HG03378 (cell line): ENCODE measurements at regions not wholly inside any gene's neighbourhood (a gene's known extent, or its start where the extent isn't known, plus 50 kb on each side); places are given as distances from the start of the nearest gene placed in this dataset.
"Not testable (repeated sequence)": the region's sequence is repeated elsewhere in the genome, so short reads cannot be mapped to it uniquely, and the experiment has no call there.

Experiments used
- ATAC-seq: cut with Tn5 transposase; IDR thresholded peaks from one replicate; pipeline ENCODE4 v1.9.1; 2021; ENCODE audit warnings: mild to moderate bottlenecking, moderate library complexity; ENCODE audit not compliant: unreplicated experiment

DNA sequence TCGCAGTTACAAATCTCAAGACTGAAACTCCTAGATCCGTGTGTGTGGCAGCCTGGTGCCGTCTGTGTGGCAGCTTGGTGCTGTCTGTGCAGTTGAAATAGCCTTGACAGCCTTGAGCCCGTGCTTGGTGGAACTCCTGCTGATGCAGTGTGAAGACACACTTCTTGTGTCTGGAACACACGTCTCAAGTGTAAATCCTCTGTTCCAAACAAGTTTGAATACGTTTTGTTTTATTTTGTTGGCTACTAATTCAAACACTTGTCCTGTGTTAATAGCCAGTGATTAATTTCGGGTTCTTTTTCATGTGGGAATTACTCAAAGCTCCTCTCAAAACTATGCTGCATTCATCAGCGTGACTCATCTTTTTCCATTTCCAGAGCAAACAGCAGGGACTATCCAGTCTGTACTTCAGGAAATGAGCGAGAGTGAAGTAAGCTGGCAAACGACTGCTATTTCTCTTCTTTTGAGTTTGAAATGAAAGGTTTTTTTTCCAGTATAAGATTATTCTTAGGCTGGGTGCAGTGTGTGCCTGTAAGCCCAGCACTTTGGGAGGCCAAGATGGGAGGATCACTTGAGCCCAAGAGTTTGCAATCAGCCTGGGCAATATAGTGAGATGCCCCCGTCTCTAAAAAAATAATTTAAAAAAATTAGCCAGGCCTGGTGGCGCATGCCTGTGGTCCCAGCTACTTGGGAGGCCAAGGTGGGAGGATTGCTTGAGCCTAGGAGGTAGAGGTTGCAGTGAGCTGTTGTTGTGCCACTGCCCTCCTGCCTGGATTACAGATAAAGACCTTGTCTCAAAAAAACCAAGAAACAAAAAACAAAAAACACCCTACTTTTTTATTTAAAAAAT, 152.9 kb downstream of the SPP2 start:
- ATAC-seq = no peak

DNA sequence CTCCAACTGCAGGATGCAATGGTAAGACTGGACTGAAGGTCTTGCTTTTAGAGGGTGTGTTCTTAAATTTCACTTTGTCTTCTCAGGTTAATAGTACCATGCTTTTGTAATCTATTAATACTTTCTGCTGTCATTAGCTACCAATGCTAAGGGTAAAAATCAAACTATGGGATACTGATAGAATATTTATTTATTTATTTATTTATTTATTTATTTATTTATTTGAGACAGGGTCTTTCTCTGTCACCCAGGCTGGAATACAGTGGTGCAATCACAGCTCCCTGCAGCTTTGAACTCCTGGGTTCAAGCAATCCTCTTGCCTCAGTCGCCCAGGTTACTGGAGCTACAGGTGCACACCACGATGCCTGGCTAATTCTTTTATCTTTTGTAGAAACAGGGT, 152.1 kb downstream of the SPP2 start:
- ATAC-seq = no peak

DNA sequence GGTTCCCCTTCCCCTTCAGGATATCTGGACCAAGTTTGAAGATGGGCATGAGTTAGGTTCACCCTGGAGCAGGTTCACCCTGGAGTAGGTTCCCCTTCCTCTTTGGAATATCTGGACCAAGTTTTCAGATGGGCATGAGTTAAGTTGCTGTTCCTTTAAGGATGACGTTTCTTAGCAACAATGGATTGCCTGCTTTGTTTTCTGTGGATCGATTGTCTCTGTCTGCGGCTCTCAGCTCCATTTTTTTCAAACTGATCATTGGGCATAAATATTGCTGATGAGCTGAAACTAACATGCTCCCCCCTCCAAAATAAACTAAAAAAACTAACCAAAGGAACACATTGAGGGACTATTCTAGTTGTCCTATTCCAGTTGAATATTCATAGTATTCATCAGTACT, 149.5 kb downstream of the SPP2 start:
- ATAC-seq = no peak

DNA sequence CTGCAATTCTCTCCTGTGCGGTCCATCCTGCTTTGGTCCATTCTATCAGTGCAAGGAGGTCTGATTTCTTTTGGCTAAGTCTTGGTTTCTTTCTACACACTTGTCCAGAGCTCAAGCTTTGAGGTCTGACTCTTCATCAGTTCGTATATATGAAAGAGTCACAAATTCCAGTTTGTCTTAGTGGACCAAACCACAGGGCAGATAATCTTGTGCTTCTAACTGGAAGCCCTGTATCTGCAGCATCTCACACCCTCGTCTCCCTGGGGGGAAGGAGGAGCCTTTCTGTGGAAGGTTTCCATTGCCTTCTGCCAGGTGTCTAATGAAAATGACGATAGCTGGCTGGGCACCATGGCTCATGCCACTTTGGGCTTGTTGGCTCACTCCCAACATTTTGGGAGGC, 148.5 kb downstream of the SPP2 start:
- no peak for ATAC-seq

DNA sequence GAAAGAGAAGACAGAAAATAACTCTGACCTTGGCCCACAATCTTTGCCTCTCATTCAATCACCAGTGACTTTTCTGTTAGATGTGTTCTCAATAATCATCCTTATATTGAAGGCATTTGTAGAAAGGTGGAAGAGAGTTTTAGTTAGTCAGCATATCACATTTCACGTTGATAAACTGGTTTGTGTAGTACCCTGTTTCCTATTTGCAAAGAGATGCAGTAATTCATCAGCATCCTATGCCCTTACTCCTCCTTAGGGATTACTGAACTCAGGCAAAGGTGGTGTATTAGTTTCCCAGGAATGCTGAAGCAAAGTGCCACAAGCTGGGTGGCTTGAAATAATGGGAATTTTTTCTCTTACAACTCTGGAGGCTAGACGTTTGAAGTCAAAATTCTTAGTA, 145.0 kb downstream of the SPP2 start:
- ATAC-seq = no peak

DNA sequence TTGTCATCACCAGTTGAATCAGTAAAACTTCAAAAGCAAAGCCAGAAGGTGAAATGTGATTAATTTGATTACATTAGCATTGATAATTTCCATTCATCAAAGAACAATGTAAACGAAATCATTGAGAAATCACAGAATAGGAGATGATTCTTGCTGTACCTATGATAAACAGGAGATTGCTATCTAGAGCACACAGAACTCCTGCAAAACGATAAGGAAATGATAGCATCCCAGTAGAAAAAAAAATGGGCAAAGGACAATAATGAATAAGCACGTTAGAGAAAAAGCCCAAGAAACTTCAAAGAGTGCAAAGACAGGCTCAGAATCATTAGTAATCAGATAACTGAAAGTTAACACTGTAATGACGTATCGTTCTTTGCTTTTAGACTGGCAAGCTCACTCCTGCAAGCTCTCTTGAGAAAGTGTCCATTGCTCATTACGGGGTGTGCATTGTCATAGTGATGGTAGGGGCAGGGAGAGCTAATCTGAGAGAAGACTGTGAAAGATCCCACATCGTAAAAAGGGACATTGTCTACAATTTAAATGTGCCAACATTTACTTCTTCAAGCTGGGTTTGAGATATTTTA, 143.6 kb downstream of the SPP2 start:
- no peak for ATAC-seq

DNA sequence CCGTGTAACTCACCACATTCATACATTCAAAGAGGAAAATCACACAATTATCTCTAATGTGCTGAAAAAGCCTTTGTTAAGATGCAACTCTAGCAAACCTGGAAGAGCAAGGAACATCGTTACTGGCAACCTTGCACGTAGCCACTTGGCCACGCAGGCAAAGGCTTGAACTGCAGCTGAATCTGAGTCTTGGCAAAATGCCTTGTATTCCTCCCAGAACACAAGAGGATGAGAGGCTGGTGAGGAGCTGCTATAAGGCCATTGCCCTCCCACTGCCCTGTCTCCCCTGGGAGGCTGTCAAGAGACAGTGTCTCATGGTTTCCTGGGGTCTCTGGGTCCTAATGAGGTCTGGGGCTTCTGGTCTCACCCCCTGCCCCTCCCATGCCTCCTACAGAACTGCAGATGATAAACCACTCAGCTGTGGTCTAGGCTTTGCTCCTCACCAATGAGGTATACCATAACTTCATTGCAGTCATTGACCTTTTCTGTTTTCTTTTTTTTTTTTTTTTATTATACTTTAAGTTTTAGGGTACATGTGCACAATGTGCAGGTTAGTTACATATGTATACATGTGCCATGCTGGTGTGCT, 141.4 kb downstream of the SPP2 start:
- ATAC-seq = no peak

DNA sequence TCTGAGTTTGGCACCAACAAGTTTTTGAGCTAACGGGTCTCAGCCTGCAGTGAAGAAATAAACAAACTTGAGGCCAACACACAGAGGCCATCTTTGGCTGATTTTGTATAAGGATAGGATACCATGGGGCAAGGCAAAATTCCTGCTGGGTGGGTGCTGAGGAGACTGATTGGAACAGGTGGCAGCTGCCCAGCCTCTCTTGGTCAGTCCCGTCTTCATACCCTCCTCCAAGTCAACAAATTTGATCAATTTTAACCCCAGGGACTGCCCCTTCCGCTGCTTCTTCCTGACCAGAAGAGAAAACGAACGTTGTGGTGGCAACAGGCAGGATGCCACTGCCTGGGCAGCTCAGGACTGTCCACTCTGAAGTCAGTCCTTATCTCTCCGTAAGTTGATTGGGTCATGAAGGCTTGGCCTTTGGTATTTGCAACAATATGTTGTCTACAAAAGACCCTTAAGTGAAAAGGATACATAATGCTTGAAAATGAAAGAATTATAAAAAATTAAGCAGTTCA, 139.3 kb downstream of the SPP2 start:
- ATAC-seq = no peak

DNA sequence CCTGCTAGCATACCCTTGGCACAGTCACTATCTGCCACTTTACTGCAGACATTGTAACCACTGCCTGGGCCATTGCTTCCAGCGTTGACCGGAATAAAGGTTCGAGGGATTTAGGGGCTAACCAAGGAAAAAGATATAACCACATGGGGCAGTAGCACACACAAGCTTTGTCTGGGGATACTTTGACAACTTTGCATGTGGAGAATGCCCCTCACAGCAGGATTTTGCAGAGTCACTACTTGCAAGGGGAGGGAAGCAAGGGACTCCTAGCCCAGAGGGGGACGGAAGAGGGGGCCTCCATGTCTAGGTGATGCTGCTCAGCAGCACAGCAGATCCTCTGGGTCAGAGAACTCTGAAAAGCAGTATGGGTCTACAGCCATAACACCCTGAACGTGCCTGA, 138.7 kb downstream of the SPP2 start:
- no peak for ATAC-seq

DNA sequence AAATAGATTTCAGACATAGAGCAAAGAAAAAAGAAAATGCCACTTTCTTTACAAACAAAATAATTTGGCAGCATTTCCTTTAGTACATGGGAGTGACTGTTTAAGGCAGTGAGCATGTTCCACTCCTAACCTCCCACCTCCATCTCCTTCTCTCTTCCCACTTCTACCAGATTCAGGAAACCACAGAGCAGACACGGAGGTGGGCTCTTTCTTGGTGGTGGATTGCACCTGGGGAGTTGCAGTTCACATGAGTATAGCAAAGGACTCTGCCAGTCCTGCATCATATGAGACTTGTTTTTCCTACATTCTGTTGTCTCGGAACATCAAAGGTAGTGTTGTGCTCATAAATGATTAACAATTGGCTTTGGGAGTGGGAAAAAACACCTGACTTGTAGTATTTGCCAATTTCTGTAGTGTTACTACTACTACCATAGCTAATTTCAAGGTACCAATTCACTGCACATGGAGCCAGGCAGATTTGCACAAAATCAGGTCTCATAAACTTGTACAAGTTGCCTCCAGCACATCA, 137.2 kb downstream of the SPP2 start:
- no peak for ATAC-seq

DNA sequence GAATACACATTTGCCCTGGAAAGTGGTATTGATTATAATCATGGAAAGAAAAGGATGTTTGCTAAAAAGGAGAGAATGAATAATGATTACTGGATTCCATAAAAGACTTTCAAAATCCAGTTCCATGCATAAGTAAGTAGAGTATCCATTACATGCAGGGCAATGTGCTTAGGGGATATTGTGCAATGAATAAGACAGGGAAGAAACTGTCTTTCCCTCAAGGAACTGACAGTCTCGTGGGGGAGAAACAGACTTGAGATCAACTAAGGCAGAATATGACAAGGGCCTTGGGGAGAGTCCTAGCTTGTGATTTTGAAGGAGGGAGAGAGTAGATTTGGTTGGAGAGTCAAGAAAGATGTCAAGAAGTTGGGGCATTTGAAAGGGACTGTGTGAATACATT, 130.6 kb downstream of the SPP2 start:
- ATAC-seq = no peak

DNA sequence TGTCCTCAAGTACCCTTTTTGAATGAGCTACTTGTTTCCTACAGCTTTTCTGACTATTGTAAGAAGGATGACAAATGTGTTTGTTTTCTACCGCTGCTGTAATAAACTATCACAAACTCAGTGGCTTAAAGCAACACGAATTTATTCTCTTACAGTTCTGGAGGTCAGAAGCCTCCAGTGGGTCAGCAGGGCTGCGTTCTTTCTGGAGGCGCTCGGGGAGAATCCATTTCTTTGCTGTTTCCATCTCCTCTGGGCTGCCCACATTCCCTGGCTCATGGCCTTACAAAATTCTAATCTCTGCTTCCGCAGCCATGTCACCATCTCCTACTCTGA, 128.5 kb downstream of the SPP2 start:
- no peak for ATAC-seq

DNA sequence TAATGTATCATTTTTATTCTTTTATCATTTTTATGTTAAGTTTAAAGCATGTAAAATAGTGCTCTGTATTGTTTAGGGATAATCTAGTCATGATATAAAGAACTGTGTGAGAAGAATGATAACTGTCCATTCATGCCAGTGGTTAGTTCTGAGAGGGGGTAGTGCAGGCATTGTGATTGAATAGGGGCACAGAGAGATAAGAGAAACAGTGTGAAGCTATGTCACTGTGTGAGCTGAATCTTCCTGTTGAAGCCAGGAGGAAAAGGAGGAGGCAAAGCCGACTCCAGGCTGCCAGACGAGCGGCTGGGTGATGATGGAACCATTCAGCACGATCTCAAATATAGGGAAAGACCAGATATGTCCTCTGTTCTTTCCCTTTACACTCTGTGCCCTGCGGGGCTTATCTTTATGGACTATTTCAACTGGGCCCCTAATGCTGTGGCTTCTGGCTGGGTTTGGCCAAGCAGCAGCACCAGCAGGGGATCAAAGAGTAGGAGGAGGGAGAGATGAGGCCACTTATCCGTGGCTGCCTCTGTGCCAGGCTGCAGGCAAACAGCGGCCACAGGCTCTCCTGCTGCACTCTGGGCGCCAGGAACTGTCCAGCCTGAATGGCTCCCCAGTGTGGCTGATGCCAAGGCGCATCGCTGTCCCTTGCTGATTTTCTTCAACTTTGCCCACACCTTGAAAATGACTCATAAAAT, 128.0 kb downstream of the SPP2 start:
- no peak for ATAC-seq

DNA sequence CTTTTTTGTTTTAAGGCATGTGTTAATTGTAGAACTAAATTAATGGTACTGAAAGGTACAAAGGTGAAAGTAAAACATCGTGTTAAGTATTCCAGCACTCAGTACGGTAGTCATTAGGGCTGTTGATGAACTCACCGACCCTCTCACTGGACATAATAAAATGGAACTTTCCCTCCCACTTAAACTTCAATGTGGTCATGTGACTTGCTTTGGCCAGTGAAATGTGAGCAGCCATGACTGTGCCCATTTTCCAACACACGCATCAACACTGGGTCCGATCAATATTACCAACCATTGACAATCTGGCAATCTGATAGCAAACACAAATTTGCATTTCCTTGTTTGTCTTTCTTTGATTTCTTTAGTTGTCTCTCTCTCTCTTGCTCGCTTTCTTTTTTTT, 125.1 kb downstream of the SPP2 start:
- no peak for ATAC-seq

DNA sequence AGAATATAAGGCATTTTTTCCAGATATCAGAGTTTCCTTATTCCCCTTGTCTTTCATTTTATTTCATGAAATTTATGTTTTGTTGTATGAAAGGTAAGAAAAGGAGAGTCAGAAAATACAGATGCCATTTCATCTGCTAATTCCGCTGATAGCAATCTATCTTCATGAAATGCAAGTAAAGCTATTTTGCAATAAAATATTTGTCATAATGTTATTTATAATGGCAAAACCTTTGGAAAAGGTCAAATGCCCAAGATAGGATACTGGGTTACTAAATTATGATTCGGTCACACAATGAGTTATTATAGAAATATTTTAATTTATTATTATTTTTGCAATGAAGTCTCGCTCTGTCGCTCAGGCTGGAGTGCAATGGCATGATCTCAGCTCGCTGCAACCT, 124.2 kb downstream of the SPP2 start:
- ATAC-seq = no peak

DNA sequence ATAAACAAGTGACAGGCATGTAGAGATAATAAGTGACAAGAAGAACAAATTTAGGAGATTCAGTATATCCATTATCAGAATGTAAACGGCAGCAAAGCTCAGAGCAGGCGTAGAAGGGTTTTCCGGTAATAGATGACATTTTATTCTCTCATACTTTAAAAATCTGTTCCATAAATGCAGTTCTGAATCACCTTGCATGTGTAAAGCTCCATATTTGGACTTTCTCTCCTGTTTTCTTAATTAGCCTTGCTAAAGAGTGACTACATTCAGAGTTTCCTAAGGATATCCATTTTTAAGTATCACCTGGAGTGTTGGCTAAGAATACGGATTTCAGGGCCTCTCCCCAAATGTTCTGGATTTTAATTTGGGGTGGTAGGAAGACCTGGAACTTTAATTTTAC, 122.0 kb downstream of the SPP2 start:
- ATAC-seq = no peak

DNA sequence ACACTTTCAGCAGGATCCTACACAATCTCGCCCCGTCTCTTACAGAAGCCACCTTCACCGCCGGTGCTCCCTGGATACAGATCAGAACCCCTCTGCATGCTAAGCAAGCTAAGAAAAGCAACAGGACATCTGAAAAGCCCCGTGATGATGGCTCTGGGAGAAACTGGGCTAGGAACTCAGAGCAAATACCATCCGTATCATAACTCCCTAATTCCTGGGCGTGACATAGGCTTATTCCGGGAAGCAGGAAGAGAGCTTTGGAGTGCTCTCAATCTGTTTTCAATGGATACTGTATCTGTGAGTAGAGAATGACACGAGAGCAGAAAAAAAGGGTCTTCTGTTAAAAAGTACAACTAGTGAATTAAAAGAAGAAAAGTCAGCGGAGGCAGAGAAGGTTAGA, 121.6 kb downstream of the SPP2 start:
- no peak for ATAC-seq

DNA sequence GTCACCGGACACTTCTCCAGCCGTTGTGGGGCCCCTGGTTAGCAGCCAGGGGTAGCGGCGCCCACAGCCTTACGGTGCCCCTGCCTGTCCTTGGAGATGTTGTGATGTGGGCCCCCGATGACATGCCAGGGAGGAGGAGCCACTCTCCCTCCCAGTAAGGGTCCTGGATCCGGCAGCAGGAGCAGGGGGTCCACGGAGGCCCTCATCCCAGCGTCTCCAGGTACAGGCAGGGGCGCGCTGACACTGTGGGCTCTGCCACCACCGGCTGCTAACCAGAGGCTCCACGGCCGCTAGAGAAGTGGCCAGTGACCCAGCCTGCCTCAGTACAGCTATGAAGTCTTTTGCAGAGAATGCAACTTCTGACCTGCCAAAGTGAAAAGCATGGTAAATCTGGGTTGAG, 121.2 kb downstream of the SPP2 start:
- no peak for ATAC-seq

DNA sequence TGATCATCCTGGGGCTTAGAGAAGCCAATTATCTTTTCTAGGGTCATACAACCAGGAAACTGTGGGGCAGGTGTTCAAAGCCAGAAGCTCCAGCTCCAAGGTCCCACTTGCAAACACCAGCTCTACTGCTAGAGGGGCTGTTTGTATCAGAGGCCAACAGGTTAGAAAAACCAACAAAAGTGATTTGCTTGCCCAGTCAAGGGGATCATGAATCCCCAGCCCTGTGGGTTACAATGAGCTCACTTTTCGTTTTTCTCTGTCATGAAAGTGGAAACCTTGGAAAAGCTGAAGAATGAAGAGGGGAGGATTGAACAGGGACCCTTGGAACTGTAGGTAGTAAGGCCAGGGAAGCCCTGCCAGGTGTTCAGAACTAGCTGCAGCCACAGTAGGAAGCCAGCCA, 119.2 kb downstream of the SPP2 start:
- no peak for ATAC-seq

DNA sequence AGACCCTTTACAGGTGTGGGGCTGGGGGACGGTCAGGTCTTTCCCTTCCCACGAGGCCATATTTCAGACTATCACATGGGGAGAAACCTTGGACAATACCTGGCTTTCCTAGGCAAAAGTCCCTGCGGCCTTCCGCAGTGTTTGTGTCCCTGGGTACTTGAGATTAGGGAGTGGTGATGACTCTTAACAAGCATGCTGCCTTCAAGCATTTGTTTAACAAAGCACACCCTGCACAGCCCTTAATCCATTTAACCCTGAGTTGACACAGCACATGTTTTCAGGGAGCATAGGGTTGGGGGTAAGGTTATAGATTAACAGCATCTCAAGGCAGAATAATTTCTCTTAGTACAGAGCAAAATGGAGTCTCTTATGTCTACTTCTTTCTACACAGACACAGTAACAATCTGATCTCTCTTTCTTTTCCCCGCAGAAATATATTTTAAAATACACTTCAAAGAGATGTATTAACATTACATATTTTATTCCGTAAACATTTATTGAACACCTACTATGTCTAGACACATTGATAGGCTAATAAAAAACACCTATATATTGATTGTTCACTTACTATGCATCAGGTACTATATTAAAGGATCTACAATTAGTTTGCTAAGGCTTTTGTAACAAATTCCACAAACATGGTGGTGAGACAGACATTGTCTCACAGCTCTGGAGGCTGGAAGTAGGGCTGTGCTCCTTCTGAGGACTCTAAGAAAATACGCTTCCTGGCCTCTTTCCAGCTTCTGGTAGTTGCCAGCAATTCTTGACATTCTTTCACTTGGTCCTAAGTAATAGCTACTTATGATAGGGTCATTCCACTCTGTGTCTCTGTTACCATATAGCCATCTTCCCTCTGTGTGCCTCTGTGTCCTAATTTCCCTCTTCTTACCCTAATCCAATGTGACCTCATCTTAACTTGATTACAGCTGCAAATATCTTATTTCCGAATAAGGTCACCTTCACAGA, 118.4 kb downstream of the SPP2 start:
- ATAC-seq = not testable (repeated sequence)
